Trophoblast cell (in vitro differentiated cells and primary cell): ENCODE measurements at regions not wholly inside any gene's neighbourhood (a gene's known extent, or its start where the extent isn't known, plus 50 kb on each side); places are given as distances from the start of the nearest gene placed in this dataset.

ENCODE experiments used
- DNase-seq, 2 donors: peaks; one replicate each; pipeline ENCODE4 v3.0.0-alpha.2; 2016
- H2AFZ ChIP-seq: 2 replicates; pipeline ENCODE4 v1.6.1; 2013; ENCODE audit warnings: low read length, moderate library complexity, mild to moderate bottlenecking; ENCODE audit not compliant: insufficient read depth, poor library complexity
- H2AK5ac ChIP-seq: 2 replicates; pipeline ENCODE4 v1.6.1; 2013; ENCODE audit warnings: mild to moderate bottlenecking, low read length
- H2BK120ac ChIP-seq: 2 replicates; pipeline ENCODE4 v1.6.1; 2013; ENCODE audit warnings: low read length, mild to moderate bottlenecking, moderate library complexity; ENCODE audit not compliant: insufficient read depth, poor library complexity
- H2BK12ac ChIP-seq: 2 replicates; pipeline ENCODE4 v1.6.1; 2013; ENCODE audit warnings: mild to moderate bottlenecking, low read length, moderate library complexity
- H2BK5ac ChIP-seq: 2 replicates; pipeline ENCODE4 v1.6.1; 2013; ENCODE audit warnings: low read length, low read depth, moderate library complexity, mild to moderate bottlenecking; ENCODE audit not compliant: poor library complexity
- H3K14ac ChIP-seq: 2 replicates; pipeline ENCODE4 v1.6.1; 2013; ENCODE audit warnings: mild to moderate bottlenecking, low read length
- H3K18ac ChIP-seq: 2 replicates; pipeline ENCODE4 v1.6.1; 2013; ENCODE audit warnings: mild to moderate bottlenecking, low read length
- H3K23ac ChIP-seq: 2 replicates; pipeline ENCODE4 v1.6.1; 2013; ENCODE audit warnings: low read length
- H3K27ac ChIP-seq: 2 replicates; pipeline ENCODE4 v1.5.1; 2013; ENCODE audit warnings: low read depth, mild to moderate bottlenecking, inconsistent platforms, low read length, moderate library complexity
- H3K27me3 ChIP-seq: 2 replicates; pipeline ENCODE4 v1.6.1; 2013; ENCODE audit warnings: inconsistent platforms, mild to moderate bottlenecking, low read length, moderate library complexity; ENCODE audit not compliant: insufficient read depth
- H3K36me3 ChIP-seq, 2 experiments: 1 replicate in 1 of 2; 2 replicates in 1 of 2; pipeline ENCODE4 v1.6.1; 2013; ENCODE audit warnings: low read length in 2 of 2, mild to moderate bottlenecking in 2 of 2, moderate library complexity in 1 of 2; ENCODE audit not compliant: insufficient read depth in 2 of 2, control insufficient read depth in 1 of 2
- H3K4ac ChIP-seq: 2 replicates; pipeline ENCODE4 v1.6.1; 2013; ENCODE audit warnings: low read depth, mild to moderate bottlenecking, low read length, moderate library complexity
- H3K4me1 ChIP-seq, 2 experiments: 1 replicate in 1 of 2; 2 replicates in 1 of 2; pipeline ENCODE4 v1.6.1; 2013; ENCODE audit warnings: low read length in 2 of 2, mild to moderate bottlenecking in 2 of 2, moderate library complexity in 1 of 2; ENCODE audit not compliant: insufficient read depth in 2 of 2, control insufficient read depth in 1 of 2
- H3K4me2 ChIP-seq: 2 replicates; pipeline ENCODE4 v1.6.1; 2013; ENCODE audit warnings: inconsistent platforms, mild to moderate bottlenecking, low read length, moderate library complexity
- H3K4me3 ChIP-seq: 2 replicates; pipeline ENCODE4 v1.5.1; 2013; ENCODE audit warnings: mild to moderate bottlenecking, low read depth, low read length, inconsistent platforms
- H3K79me1 ChIP-seq: one replicate; pipeline ENCODE4 v1.6.1; 2013; ENCODE audit warnings: low read length
- H3K79me2 ChIP-seq: 2 replicates; pipeline ENCODE4 v1.6.1; 2013; ENCODE audit warnings: low read length, mild to moderate bottlenecking; ENCODE audit not compliant: control insufficient read depth, insufficient read depth, poor library complexity
- H3K9ac ChIP-seq: 2 replicates; pipeline ENCODE4 v1.6.1; 2013; ENCODE audit warnings: mild to moderate bottlenecking, low read length
- H3K9me3 ChIP-seq: 2 replicates; pipeline ENCODE4 v1.6.1; 2013; ENCODE audit warnings: low read depth, mild to moderate bottlenecking, control low read depth, inconsistent platforms, low read length; ENCODE audit not compliant: insufficient read depth
- H4K12ac ChIP-seq: 2 replicates; pipeline ENCODE4 v1.6.1; 2013; ENCODE audit warnings: low read depth, mild to moderate bottlenecking, low read length, moderate library complexity
- H4K8ac ChIP-seq: 2 replicates; pipeline ENCODE4 v1.6.1; 2013; ENCODE audit warnings: low read depth, mild to moderate bottlenecking, low read length, moderate library complexity
- H4K91ac ChIP-seq: one replicate; pipeline ENCODE4 v1.6.1; 2013; ENCODE audit warnings: low read depth, mild to moderate bottlenecking, low read length, moderate library complexity
- WGBS: extraction: QIAGEN DNeasy Blood & Tissue Kit; methylation state at CpG from one replicate; pipeline ENCODE4 v1.1.7; 2013; ENCODE audit warnings: missing lambda C conversion rate; ENCODE audit not compliant: insufficient read length, insufficient coverage; ENCODE audit errors: extremely low coverage; 5-methylcytosine and 5-hydroxymethylcytosine counted together

DNA sequence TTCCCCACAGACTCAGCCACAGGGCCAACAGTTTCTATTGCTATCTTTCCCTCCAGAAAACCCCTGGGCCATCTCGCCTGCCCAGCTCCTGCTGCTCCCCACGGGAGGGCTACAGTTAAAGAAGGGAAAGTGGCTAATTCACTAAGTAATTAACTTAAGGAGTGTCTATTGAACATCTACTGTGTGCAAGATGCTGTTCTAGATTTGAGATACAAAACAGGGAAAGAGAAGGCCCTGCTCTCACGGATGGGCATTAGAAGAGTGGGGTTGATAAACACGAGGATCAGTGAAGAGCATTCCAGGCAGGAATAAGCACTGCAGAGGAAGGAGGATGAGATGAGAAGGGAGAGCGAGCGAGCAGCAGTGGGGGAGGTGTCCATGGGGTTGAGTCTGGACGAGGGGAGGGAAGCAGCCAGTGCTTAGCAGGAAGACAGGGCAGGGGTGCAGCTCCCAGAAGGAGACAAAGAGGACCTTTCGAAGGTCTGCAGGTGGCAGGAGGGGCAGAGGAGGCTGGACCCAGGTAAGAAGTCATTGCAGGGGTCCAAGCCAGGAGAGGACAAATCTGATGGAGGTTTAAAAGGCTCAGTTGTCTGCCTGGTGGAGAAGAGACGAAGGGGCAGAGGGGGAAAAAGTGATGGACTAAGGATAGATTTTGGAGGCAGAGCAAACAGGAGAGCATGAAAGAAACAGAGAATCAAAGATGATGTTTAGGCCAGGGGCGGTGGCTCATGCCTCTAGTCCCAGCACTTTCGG, 64.7 kb downstream of the KLF15 start:
- H3K27ac ChIP-seq, result no peak overlapping the region
- no CpG with 5 or more reads among the region's 11 CpGs for WGBS
- H4K8ac ChIP-seq, result no peak overlapping the region
- no peak overlapping the region for H3K4me3 ChIP-seq
- no peak overlapping the region for H3K23ac ChIP-seq
- H4K91ac ChIP-seq, result no peak overlapping the region
- no peaks in the 10 kb centered on the region for H3K36me3 ChIP-seq
- no peak overlapping the region for H3K18ac ChIP-seq
- H3K4me1 ChIP-seq, result peaks cover 4 to 5% of the 10 kb centered on the region in 2 experiments
- DNase-seq, result no peak
- no peak overlapping the region for H2BK120ac ChIP-seq
- H3K4ac ChIP-seq, result no peak overlapping the region
- H3K79me2 ChIP-seq, result no peaks in the 10 kb centered on the region
- no peak overlapping the region for H2AK5ac ChIP-seq
- no peak overlapping the region for H2BK12ac ChIP-seq
- no peaks in the 10 kb centered on the region for H3K79me1 ChIP-seq
- no peaks in the 10 kb centered on the region for H3K27me3 ChIP-seq
- no peak overlapping the region for H3K14ac ChIP-seq
- H3K9me3 ChIP-seq, result no peaks in the 10 kb centered on the region
- H2BK5ac ChIP-seq, result no peak overlapping the region
- no peak overlapping the region for H4K12ac ChIP-seq
- H3K4me2 ChIP-seq, result no peak overlapping the region
- no peak overlapping the region for H3K9ac ChIP-seq
- no peak overlapping the region for H2AFZ ChIP-seq

DNA sequence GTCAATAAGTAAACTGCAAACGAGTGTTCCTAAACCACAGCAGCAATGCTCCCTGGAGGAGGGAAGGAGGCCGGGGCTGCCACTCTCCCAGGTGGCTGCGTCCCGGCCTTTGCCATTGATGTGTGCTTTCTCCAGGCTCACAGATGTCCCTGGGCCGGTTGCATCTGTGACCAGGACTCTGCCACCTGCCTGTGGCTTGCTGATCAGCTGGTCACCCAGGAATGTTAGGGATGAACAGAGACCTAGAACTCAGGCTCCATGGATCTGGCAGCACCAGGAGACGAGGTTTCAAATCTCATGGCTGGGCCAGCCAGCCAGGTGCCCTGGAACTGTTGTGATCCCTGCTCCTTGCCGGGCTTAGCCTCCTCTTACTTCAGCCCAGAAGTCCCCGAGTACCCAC, 65.7 kb downstream of the KLF15 start:
- Histone ChIP-seq H4K8ac (no peak overlapping the region), H3K18ac (no peak overlapping the region), H3K27me3 (no peaks in the 10 kb centered on the region), H3K14ac (no peak overlapping the region), H2BK12ac (no peak overlapping the region), H2AFZ (no peak overlapping the region), H4K91ac (no peak overlapping the region), H3K23ac (no peak overlapping the region), H2BK120ac (no peak overlapping the region), H3K4me2 (no peak overlapping the region), H3K79me2 (no peaks in the 10 kb centered on the region), H3K79me1 (peaks cover 2% of the 10 kb centered on the region), H3K27ac (no peak overlapping the region), H2AK5ac (no peak overlapping the region), H3K9ac (no peak overlapping the region), H4K12ac (no peak overlapping the region), H3K4me1 (peaks cover 5 to 8% of the 10 kb centered on the region in 2 experiments), H2BK5ac (no peak overlapping the region), H3K9me3 (no peaks in the 10 kb centered on the region), H3K4ac (no peak overlapping the region), H3K36me3 (no peaks in the 10 kb centered on the region), H3K4me3 (no peak overlapping the region)
- no peak for DNase-seq
- WGBS, result no CpG with 5 or more reads among the region's 8 CpGs

DNA sequence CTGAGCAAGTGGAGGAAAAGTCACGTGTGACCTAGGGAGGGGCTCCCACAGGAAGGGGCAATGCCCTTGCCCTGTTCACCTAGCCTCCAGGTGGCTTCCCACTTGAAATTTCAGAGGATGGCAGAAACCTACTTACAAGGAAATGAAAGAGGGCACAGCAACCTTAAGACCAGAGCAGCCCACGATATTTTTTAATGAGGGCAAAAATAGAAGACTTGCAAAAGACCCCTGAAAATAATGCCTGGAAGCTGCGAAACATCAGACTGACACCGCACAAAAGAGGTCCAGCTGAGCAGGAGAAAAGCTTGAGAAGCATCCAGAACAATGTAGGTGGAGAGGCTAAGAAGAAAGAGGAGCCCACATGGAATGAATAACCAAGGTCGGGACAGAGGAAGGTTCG, 66.1 kb downstream of the KLF15 start:
- no peak overlapping the region for H4K12ac ChIP-seq
- no peaks in the 10 kb centered on the region for H3K36me3 ChIP-seq
- H4K91ac ChIP-seq, result no peak overlapping the region
- H3K79me2 ChIP-seq, result no peaks in the 10 kb centered on the region
- WGBS, result no CpG with 5 or more reads among the region's 6 CpGs
- no peak overlapping the region for H2BK5ac ChIP-seq
- H3K9ac ChIP-seq, result no peak overlapping the region
- H3K18ac ChIP-seq, result no peak overlapping the region
- H3K27me3 ChIP-seq, result no peaks in the 10 kb centered on the region
- H2BK120ac ChIP-seq, result no peak overlapping the region
- no peak overlapping the region for H2AFZ ChIP-seq
- H3K4me1 ChIP-seq, result peaks cover 5 to 8% of the 10 kb centered on the region in 2 experiments
- no peak overlapping the region for H2AK5ac ChIP-seq
- H3K4me2 ChIP-seq, result no peak overlapping the region
- no peak overlapping the region for H3K4ac ChIP-seq
- H3K23ac ChIP-seq, result no peak overlapping the region
- H3K14ac ChIP-seq, result no peak overlapping the region
- DNase-seq, result no peak
- H3K4me3 ChIP-seq, result no peak overlapping the region
- no peak overlapping the region for H3K27ac ChIP-seq
- no peak overlapping the region for H4K8ac ChIP-seq
- no peak overlapping the region for H2BK12ac ChIP-seq
- H3K9me3 ChIP-seq, result no peaks in the 10 kb centered on the region
- peaks cover 2% of the 10 kb centered on the region for H3K79me1 ChIP-seq

DNA sequence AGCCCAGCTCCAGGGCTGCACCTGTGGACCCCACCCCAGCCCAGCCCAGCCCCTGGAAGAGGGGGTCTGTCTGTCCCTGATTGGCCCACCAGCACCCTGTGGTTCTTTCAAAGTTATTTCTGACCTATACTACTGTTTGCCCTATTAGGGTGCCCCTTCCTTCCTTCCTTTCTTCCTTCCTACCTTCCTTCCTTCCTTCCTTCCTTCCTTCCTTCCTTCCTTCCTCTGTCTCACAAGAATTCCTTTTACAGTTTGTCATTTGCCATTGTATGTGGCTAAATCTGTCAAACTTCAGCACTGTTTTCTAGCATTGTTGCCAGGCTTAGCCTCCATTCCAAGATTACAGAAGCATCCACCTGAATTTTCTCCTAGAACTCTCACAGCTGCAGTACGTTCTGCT, 66.9 kb downstream of the KLF15 start:
- H3K9me3 ChIP-seq, result no peaks in the 10 kb centered on the region
- H2AK5ac ChIP-seq, result no peak overlapping the region
- H2AFZ ChIP-seq, result no peak overlapping the region
- H3K79me2 ChIP-seq, result no peaks in the 10 kb centered on the region
- H4K8ac ChIP-seq, result no peak overlapping the region
- H3K4me3 ChIP-seq, result no peak overlapping the region
- H3K4me1 ChIP-seq, result peaks cover 5 to 8% of the 10 kb centered on the region in 2 experiments
- H4K12ac ChIP-seq, result no peak overlapping the region
- H4K91ac ChIP-seq, result no peak overlapping the region
- no peak overlapping the region for H3K4me2 ChIP-seq
- no peak overlapping the region for H3K4ac ChIP-seq
- no peak overlapping the region for H3K9ac ChIP-seq
- no peak overlapping the region for H2BK12ac ChIP-seq
- H2BK120ac ChIP-seq, result no peak overlapping the region
- no peak overlapping the region for H3K23ac ChIP-seq
- H3K27me3 ChIP-seq, result no peaks in the 10 kb centered on the region
- H3K27ac ChIP-seq, result no peak overlapping the region
- peaks cover 2% of the 10 kb centered on the region for H3K79me1 ChIP-seq
- H3K18ac ChIP-seq, result no peak overlapping the region
- H3K36me3 ChIP-seq, result no peaks in the 10 kb centered on the region
- no peak overlapping the region for H3K14ac ChIP-seq
- no CpG with 5 or more reads among the region's 1 CpG for WGBS
- no peak for DNase-seq
- H2BK5ac ChIP-seq, result no peak overlapping the region
